ENCODE measurements at regions not wholly inside any gene's neighbourhood (a gene's known extent, or its start where the extent isn't known, plus 50 kb on each side); places are given as distances from the start of the nearest gene placed in this dataset.

DNA sequence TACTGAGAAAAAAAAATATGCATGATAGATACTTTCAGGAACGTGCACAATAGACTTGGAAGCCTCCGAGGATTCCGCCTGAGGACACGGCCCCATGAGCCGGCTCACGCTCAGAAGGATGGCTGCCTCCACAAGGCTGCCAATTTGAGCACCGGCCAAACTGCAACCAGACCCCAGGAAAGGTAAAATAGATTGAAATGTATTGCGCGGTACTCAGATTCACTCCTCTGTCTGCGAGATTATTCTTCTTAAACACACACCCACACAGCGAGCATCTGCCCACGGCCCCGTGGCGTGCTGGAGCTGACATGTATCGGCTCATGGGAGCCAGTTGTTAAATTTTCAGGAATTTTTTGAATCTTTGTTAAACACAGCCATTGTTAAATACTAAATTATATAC, 653.2 kb upstream of the MKI67 start:
- peak; percentile 37 for DNase-seq

DNA sequence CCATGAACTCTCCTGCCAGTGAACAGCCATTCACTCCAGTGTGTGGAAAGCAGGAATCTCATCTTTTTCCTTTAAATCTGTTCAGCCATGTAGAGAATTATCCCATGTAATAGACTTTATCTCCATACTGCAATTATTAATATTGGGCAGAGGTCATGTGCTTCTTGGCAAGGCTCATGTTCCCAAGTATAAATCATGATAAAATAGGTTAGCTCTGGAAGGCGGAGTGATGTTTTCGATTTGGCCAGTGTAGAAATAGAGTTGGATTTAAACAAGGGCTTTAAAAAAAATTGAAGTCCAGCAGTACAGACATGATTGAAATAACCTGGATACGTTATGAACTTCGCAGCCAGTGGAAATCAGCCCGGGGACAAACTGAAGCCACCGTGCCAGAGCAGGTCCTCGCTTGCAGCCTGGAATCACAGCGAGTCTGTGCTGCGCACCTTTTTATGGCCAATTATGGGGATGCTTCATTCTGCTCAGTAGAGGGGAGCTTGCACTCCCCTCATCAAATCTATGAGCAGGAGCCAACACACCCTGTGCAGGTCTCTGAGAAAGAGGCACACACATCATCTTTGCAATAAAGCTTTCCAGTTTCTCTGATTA, 654.0 kb upstream of the MKI67 start:
- no peak for DNase-seq

DNA sequence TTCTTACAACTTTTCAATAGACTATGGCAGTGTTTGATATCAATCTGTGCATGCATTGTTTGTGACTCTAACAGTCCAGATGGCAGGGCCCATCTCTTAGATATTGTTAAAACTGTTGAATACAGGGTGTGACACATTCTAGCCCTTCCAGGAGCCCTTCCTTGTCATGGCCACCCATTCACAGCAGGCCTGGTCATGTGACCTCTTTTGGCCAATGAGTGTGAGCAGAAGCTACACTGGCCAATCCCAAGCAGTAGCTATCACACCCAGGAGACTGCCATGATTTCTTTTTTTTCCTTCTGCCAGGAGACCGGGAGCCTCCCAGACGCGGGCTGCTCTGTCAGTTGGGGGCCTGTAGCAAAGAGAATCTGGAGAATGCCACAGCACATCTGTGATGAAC, 655.4 kb upstream of the MKI67 start:
- no peak for DNase-seq

DNA sequence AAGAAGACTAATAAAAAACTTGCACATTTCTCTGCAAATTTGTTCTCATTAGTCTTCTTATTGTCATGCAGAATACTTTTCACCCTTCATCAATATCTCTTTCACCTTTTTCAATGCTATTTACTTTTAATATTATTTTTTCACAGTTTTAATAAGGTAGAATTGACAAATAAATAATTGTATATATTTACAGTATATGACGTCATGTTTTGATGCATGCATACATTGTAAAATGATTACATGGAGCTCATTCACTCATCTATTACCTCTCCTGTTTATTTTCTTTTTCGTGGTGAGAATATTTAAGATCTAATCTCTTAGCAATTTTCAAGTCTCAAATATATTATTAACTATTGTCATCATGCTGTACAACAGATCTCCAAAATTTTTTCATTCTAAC, 658.2 kb upstream of the MKI67 start:
- no peak for DNase-seq

DNA sequence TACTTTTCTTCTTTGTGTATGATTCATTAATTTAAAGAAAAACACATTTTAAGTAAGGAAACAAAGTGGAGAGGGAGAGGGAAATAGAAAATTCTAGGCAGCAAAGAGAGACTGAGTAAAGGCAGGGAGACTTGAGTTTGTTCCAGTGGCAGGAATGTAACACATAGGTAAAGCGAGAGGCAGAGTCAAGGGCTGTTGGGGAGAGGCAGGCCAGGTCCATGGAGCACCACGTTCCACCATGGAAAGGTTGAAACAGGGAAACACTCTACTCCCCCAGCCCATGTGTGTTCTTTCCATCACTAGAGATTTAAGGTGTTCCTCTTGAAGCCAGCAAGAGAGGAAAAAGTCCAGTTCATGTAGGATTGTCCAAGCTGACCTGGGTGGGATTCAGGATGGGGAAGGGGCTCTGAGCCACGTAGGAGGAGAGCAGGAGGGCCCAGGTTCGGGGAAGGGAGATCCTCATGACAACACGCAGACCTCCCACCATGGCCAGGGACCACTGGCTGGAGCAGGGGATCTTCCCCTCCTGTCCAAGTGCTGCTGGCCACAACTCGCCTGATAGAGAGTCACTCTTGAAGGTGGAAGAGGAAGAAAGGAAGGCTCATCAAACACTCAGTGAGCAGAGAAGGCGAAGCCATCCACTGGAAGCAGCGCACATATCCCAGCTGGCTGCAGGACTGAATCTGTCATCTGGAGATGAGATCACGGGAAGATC, 666.4 kb upstream of the MKI67 start:
- DNase-seq = no peak

DNA sequence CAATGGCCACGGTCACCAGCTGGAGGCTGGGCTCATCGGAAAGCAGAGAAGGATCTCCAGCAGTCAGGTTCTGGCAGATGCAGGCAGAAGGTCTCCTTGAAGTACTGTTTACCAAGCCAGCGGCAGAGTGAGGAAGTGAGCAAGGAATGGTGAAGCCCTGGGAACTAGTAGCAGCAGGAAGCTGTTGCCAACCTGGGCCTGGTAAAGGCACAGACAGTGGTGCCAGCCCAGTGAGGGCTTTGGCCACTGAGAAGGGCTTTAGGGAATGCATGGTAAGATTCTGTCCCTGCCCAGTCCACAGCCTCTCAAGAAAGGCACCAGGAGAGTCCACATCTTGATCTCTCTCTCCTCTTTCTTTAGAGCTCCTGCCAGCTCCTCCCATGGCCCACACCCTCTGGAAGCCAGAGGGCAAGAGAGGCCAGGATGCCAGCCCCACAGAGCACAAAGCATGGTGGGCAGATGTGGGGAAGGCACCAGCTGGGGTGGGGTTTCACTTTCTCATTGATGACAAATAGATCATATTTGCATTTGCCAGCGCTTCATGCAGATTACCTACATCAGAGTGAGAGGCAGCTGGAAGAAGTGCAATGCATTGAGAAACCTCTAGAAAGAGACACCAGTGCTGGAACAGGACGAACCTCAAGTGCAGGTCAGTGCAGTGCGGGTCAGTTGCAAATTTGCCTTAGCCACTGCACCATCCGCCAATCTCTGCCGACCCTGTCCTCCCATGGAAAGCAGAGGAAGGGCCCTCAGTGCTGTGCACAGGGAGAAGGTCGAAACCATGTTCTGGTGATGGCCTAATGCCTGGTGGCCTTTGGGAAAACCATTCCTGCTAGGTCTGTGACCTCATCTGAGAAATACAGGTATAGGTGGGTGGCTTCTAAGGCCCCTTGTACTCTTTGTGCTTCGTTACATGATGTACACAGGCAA, 667.8 kb upstream of the MKI67 start:
- no peak for DNase-seq

DNA sequence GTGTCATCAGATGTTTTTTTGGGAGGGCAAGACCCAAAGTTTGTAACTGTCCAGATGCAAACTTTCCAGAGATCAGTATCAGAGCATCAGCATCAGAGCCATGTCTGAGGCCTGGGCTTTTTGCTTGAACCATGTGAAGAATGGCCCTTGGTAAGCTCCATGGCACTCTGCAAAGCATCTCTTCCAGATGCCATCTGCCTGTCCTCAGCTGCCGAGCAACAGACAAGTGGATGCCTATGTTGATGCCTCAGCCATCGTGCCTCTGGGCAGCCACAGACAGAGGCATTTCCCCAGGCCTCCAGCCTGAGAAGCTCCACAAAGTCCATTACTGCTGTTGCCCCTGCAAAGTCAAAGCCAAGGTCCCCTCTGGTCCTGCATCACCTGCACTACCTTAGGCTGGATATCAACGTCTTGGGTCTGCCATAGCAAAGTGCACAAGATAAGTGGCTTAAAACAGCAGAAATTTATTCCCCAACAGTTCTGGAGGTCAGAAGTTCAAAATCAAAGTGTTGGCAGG, 670.2 kb upstream of the MKI67 start:
- DNase-seq = no peak

DNA sequence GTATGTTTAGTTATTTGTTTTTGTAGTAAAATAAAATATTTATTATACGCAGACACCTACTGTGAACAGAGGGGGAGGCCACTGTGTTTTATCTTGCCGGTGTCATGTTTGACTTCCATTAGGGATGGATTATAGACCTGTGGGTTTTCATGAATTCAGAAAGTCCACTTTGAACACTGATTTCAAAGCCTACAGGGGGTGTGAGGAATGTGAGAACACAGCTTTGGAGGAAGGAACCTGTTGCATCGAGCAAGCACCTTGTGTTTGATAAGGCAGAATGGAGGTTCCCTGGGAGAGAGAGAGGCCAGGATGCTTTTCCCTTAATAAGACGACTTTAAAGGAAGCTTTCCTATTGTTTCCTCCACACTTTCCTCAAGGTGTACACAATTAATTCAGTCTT, 665.0 kb upstream of the MGMT start:
- DNase-seq = no peak

DNA sequence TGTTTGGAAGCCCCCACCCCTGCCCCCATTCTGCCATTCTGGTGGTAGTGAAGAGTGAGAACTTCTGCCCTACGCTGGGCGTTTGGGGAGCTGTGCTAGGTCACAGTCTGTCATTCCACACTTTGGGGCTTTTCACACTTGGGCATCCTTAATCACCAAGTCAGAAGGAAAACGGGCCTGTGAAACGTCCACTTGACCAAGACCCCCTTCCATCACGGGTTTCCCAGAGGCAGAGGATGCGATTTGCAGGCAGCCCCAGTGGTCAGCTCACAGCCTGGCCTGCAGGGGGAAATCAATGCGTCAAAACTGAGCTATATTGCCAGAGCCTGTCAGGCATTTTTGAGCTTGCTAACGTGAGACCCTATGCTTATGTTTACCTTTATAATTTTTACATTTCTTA, 663.3 kb upstream of the MGMT start:
- no peak for DNase-seq

DNA sequence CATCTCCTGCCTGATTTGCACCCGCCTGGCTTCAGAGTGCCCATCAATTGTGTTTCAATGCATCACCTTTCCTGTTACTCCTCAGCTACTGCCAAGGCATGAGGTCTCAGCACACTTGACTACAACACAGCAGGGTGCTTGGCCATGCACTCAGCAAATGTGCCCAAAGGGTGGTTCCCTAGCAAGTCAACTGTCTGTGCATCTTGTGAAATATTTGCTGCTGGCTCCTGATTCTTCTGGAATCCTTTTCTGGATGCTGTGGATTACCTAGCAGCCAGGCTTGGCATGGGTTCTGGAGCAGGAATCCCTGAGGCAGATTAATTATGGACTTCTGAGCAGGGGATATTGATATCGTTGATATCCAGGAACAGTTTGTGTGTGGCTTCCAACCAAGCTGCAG, 662.6 kb upstream of the MGMT start:
- no peak for DNase-seq

DNA sequence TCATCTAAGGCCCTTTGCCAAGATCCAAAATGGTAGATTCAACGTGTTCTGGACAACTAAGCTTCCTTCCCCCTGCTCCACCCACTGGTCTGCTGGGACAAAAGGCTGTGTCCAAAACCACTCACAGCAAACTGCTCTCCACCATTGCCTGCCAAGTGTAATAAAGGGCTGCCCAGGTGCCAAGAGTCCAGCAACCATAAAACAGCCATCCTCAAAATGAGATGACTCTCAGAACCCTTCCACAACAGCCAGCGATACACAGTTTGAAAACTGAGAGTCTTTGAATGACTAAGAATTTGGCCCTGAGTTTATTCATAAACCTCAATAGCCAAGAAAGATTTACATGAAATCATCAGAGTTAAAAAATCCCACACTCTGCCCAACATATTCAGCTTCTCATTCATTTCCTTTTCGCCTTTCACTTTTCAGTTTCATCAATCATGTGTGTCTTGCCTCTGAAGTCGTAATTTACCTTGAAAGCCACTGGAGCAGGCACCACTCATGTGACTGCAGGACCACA, 658.1 kb upstream of the MGMT start:
- DNase-seq = peak; percentile 54

DNA sequence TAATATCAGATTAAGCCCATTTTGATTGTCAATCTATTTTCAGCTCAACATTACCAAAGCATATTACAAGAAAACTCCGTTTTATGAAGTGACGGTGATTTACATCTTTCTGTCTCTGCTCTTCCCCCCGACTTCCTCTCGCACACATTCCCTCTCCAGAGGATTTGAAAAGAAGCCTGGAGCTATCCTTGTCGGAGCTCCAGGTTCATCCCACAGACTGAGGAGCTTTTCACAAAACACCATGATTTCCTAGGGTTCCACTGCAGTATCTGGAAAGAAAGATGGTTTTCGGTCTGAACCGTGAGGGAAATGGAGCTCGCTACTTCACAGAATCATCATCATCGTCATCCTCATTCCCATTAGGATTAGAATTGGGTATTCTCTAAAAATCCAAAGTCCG, 655.5 kb upstream of the MGMT start:
- no peak for DNase-seq

DNA sequence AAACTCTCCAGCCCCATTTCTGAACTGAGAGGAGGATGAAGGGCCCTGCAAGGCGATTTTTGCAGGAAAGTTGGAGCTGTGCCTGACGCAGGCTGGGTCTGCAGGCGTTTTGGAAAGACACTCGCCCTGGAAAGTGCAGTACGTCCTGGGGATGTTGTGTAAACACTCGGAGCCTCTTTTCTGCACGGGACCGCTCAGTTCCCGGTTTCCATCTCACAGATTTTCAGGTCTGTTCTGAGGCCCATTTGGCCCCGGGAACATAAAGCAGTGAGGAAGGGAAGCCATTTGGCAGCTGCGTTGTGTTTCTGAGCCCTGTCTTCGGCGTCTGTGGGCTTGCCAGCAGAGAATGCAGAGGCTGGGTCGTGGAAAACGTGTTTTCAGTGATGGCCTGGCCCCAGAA, 655.0 kb upstream of the MGMT start:
- no peak for DNase-seq

DNA sequence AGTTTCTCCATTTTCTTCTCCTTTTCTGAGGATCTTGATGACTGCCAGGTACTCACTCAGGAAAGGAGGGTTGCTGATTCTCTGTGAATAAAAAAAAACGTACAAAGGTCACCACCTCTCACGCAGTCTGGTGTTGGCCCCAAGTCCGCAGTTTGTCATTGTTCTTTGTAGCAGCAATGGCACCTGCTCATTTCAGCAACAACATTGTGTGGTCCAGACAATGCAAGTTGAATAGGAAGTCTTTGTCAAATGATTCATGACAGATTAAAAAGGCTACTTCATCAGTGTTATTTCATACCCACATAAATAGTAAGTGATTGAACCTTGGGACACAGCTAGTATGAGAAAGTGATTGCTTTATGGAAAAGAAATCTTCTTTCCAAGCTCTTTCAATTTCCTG, 653.5 kb upstream of the MGMT start:
- no peak for DNase-seq

DNA sequence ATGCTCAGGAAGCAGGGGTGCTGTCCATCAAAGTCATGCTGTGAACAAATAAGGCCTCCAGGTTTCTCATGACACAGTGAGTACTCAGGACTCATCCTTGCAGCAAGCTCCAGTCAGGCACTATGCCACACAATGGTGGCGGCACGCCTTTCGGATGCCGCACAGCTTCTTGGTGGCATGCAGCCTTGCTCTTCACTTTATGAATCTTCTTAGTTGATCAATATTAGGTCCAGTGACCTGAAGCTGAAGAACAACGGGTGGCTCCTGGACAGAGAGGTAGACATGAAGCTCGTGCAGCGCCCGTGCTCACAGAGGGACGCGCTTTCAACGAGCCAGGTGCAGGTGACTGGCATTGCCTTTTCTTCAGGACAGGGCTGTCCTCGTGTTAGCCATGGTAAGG, 653.0 kb upstream of the MGMT start:
- no peak for DNase-seq

DNA sequence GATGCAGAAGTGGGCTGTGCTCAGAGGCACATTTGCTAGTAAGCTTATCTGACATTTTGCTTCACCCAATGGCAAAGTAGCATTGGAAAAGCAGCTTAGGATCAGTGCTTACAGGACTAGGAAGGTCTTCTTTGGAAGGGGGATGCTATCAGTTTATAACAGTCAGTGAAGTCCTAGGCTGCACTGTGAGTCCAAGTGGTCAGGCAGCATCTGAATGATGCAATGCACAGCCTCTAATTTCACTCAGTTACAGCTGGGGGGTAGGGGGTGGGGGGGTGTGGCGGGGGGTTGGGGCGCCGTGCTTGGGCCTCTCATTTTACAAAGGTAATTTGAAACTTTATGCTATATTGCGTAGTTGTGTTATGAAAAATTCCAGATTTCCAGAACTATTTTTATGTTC, 652.3 kb upstream of the MGMT start:
- peak; percentile 26 for DNase-seq

DNA sequence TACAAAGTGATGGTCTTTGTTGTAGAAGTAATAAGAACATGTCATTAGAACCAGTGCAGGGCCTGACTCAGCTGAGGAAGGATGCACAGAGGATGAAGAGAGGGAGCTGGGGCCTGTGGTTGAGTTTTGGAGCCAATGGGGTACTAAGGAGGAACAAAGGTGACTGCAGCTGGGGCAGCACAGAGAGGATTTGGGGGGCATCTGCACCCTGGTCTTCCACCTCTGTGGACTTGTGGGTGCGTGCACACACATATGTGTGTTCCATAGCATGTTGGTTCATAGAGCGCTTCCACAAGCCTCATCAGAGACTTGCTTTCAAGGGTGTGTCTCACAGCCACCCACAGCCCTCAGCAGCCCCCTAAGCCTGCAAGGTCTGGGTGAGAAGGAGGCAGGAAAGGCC, 650.3 kb upstream of the MGMT start:
- no peak for DNase-seq

DNA sequence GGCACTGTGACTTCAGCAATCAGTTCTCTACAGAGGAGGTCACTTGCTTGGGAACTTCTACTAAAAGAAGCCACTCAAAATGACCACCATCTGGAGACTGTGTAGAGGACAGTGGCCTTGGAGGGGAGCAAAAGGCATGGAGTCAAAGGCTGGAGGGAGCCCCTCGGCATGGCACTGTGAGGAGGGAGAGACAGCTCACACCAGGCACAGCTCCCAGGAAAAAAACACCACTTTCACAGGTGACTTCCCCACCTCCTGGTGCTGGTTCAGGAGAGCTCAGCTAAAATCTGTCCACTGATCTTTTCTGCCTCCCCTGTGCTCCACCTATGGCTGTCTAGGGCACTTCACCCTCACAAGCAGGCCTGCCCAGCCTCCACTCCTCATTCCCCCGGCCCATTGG, 649.4 kb upstream of the MGMT start:
- no peak for DNase-seq

DNA sequence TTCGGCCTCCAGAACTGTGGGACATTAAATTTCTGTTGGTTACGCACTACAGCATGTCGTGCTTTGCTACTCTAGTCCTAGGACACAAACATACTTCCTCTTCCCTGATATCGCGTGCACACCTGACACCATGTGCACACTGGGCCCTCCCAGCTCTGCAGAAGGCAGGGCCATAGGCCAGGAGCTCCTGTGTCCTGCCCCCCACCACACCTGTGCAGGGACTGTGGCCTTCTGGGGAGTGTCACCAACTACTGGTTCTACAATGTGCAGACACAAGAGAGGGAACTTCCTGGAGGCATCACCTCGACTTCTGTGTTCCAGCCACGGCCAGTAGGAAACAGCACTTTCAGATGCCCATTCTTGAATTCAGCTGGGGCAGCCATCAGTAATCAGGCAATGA, 646.4 kb upstream of the MGMT start:
- no peak for DNase-seq

DNA sequence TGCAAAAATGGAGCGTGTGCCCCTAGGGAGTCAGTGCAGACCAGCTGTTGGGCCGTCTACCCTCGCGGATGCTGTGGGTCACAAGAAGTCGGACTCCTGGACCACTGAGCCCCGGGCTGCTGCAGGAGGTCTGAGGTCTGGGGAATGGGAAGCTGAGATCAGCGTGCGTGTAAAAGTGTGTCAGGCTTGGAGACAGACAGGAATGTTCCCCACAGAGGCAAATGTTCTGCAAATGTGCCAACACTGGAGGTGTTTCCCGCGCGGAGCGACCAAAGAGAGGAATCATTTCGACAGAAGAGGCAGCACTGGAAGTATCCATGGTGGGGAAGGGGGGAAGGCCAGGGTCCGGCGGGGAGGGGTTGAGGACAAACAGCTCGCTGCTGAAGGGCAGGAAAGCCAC, 643.8 kb upstream of the MGMT start:
- no peak for DNase-seq

DNA sequence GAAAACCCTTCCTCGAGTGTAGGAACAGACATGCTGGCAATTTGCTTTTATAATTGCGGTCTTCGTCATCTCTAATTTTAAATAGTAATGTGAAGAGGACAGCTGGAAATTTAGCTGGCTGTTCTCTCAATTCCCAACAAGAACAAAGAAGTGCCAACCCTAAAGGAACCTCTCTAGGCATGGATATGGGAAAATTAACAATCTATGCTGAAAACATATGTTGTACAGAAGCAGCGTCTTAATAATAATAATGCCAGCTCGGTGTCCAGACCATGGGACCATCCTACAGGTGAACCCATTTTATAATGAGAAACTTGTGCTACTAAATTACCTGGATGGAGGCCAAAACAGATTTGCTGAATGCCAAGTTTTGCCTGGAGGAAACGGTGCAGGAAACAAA, 641.4 kb upstream of the MGMT start:
- no peak for DNase-seq

DNA sequence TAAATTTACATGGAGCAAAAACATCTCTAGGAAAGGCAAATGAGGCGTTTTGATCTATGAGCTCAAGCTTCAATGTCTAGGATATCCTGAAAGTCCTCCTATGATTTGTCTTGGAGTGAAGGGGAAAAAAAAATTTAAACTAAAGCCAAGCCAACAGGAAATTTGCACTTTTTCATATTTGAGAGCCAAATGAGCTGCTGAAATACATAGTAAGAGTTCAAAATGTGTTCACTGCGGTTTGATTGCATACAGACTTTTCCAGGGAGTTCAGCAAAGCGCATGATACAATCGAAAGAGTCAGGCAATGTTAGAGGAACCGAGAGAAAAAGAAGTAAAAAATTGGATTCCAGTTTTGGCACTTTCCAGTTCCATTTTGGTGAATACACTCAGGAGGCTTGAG, 633.4 kb upstream of the MGMT start:
- peak; percentile 20 for DNase-seq

DNA sequence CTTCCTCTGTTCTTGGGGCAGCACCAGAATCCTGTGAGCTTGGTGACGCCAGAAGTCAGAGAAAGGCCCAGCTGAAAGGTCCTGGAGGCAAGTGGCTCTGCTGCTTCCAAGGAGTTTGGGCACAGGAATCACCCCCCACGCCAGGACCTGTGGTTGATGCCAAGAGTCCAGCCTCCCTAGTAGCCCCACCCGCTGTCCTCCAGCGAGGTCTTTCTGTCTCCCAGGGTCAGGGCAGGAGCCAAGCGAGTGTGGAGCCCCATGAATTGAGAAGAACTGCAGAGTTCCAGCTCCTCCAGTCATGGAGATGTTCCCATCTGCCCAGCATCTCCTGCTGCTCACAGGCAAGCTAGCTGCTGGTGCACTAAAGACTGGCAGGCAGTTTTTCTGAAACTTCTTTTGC, 631.7 kb upstream of the MGMT start:
- no peak for DNase-seq

DNA sequence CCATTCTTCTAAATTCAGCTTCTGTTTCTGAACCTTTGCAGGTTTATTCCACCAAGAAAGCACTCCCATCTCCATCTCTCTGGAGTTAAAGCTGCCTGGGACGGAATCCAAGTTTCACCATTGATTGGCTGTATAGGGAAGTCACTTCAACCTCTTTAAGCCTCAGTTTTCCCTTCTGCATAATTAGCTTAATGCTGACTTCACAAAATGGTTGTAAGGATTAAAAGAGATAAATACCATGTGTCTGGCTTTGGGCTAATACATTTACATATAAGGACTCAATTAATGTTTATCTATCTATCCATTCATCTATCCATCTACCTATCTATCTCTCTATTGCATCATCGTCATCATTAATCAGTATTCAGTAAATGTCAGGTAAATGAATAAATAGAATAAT, 629.6 kb upstream of the MGMT start:
- DNase-seq = no peak

Measured in fibroblast of upper back skin (primary cell).